H1 (cell line): ENCODE measurements at regions not wholly inside any gene's neighbourhood (a gene's known extent, or its start where the extent isn't known, plus 50 kb on each side); places are given as distances from the start of the nearest gene placed in this dataset.

Experiments used
- CTCF ChIA-PET: fragments of 300-600 bp; sonication (Branson Sonifier 250); formaldehyde crosslinking; loops from one replicate; lab custom pipeline; 2021; ENCODE audit not compliant: partially characterized antibody; lab: Charles Lee
- POLR2A ChIA-PET: fragments of 300-600 bp; sonication (Branson Sonifier 250); formaldehyde crosslinking; loops from one replicate; lab custom pipeline; 2021; ENCODE audit warnings: inconsistent platforms; ENCODE audit not compliant: partially characterized antibody; lab: Charles Lee
- DNase-seq, 2 experiments: peaks; one replicate each; pipeline versions ENCODE4 v3.0.0 to v3.0.0-alpha.2; 2010 to 2022; ENCODE audit warnings: low spot score in 2 of 2, low read depth in 1 of 2, mixed read lengths in 1 of 2
- FAIRE-seq: peaks from 2 replicates; lab custom pipeline; 2011; peaks lifted over from hg19 to GRCh38; lab: Jason Lieb, UNC
- H2AFZ ChIP-seq: 2 replicates; pipeline ENCODE4 v1.8.1; 2012; ENCODE audit warnings: low read length, inconsistent platforms
- H2AK5ac ChIP-seq: 2 replicates; pipeline ENCODE4 v1.6.1; 2013; ENCODE audit warnings: low read depth, low read length
- H2BK120ac ChIP-seq: replicated peaks from 2 replicates; pipeline ENCODE3; 2013; ENCODE audit warnings: low read depth, low read length, inconsistent platforms
- H2BK12ac ChIP-seq: 2 replicates; pipeline ENCODE4 v1.6.1; 2013; ENCODE audit warnings: low read depth, low read length
- H2BK15ac ChIP-seq: 2 replicates; pipeline ENCODE4 v1.6.1; 2013; ENCODE audit warnings: low read length
- H2BK20ac ChIP-seq: 2 replicates; pipeline ENCODE4 v1.6.1; 2013; ENCODE audit warnings: low read length
- H2BK5ac ChIP-seq: 2 replicates; pipeline ENCODE4 v1.6.1; 2013; ENCODE audit warnings: low read depth, low read length
- H3K14ac ChIP-seq: 2 replicates; pipeline ENCODE4 v1.6.1; 2013; ENCODE audit warnings: inconsistent platforms; ENCODE audit not compliant: insufficient read length
- H3K18ac ChIP-seq: 2 replicates; pipeline ENCODE4 v1.6.1; 2013; ENCODE audit warnings: low read length; ENCODE audit errors: extremely low read depth
- H3K23ac ChIP-seq: 2 replicates; pipeline ENCODE4 v1.6.1; 2013; ENCODE audit warnings: inconsistent platforms; ENCODE audit not compliant: insufficient read length
- H3K23me2 ChIP-seq: 2 replicates; pipeline ENCODE4 v1.6.1; 2013; ENCODE audit warnings: low read depth, low read length
- H3K27ac ChIP-seq: 2 replicates; pipeline ENCODE4 v1.6.1; 2011; ENCODE audit warnings: low read depth, low read length, inconsistent platforms
- H3K27me3 ChIP-seq, 4 experiments: replicated peaks in 1 of 4; 1 replicate in 1 of 4; 2 replicates in 3 of 4; pipeline versions ENCODE4 v1.6.1 to v1.8.1; 2011 to 2013; ENCODE audit warnings: low read length in 3 of 4, mild to moderate bottlenecking in 3 of 4, inconsistent platforms in 2 of 4, mixed read lengths in 2 of 4, moderate library complexity in 1 of 4; ENCODE audit not compliant: control insufficient read depth in 3 of 4, insufficient read depth in 3 of 4; ENCODE audit errors: extremely low read depth in 1 of 4
- H3K36me3 ChIP-seq, 4 experiments: 2 replicates each; pipeline versions ENCODE4 v1.6.1 to v1.8.1; 2011 to 2013; ENCODE audit warnings: mild to moderate bottlenecking in 4 of 4, low read length in 3 of 4, moderate library complexity in 2 of 4, control low read depth in 1 of 4, inconsistent platforms in 1 of 4; ENCODE audit not compliant: insufficient read depth in 4 of 4, control insufficient read depth in 2 of 4
- H3K4ac ChIP-seq: replicated peaks from 2 replicates; pipeline ENCODE3; 2013; ENCODE audit warnings: low read length, low read depth, mixed read lengths, inconsistent platforms; ENCODE audit not compliant: insufficient read length
- H3K4me1 ChIP-seq, 4 experiments: replicated peaks in 1 of 4; 1 replicate in 1 of 4; 2 replicates in 3 of 4; pipeline versions ENCODE4 v1.6.1 to v1.8.1; 2011 to 2013; ENCODE audit warnings: low read length in 3 of 4, inconsistent platforms in 2 of 4, mixed read lengths in 1 of 4; ENCODE audit not compliant: insufficient read depth in 4 of 4, control insufficient read depth in 3 of 4
- H3K4me2 ChIP-seq, 2 experiments: 2 replicates each; pipeline versions ENCODE4 v1.6.1 to v1.8.1; 2011 to 2013; ENCODE audit warnings: low read depth in 2 of 2, low read length in 2 of 2, control low read depth in 1 of 2, inconsistent platforms in 1 of 2, mild to moderate bottlenecking in 1 of 2; ENCODE audit not compliant: insufficient read depth in 1 of 2
- H3K4me3 ChIP-seq, 4 experiments: fragments of 200-600, 300-600 bp in 1 of 4; sonication (generic), shearing (Covaris generic), sonication (Bioruptor Twin) in 1 of 4; 2 replicates each; pipeline versions ENCODE4 v1.5.1 to v1.8.1; 2011 to 2016; ENCODE audit warnings: low read length in 4 of 4, low read depth in 3 of 4, control low read depth in 2 of 4, inconsistent platforms in 2 of 4, mild to moderate bottlenecking in 2 of 4, mixed read lengths in 1 of 4, moderate library complexity in 1 of 4; ENCODE audit not compliant: insufficient read depth in 2 of 4; ENCODE audit errors: extremely low read depth in 1 of 4
- H3K56ac ChIP-seq: replicated peaks from 2 replicates; pipeline ENCODE3; 2013; ENCODE audit warnings: low read depth, mild to moderate bottlenecking, mixed read lengths, low read length, inconsistent platforms; ENCODE audit not compliant: insufficient read length
- H3K79me1 ChIP-seq: 2 replicates; pipeline ENCODE4 v1.6.1; 2013; ENCODE audit warnings: low read depth, low read length, control low read depth
- H3K79me2 ChIP-seq, 2 experiments: 2 replicates each; pipeline versions ENCODE4 v1.6.1 to v1.8.1; 2012 to 2013; ENCODE audit warnings: low read length in 2 of 2, mild to moderate bottlenecking in 2 of 2, inconsistent platforms in 1 of 2; ENCODE audit not compliant: insufficient read depth in 2 of 2, control insufficient read depth in 1 of 2
- H3K9ac ChIP-seq, 4 experiments: replicated peaks in 1 of 4; 1 replicate in 1 of 4; 2 replicates in 3 of 4; pipeline versions ENCODE4 v1.6.1 to v1.8.1; 2011 to 2013; ENCODE audit warnings: low read depth in 3 of 4, low read length in 3 of 4, control low read depth in 2 of 4, mild to moderate bottlenecking in 2 of 4, moderate library complexity in 2 of 4, inconsistent platforms in 1 of 4; ENCODE audit errors: extremely low read depth in 1 of 4
- H3K9me3 ChIP-seq, 2 experiments: 2 replicates each; pipeline versions ENCODE4 v1.6.1 to v1.8.1; 2012 to 2013; ENCODE audit warnings: mild to moderate bottlenecking in 2 of 2, moderate library complexity in 2 of 2, control low read depth in 1 of 2, inconsistent platforms in 1 of 2, low read depth in 1 of 2, low read length in 1 of 2, mixed read lengths in 1 of 2; ENCODE audit not compliant: insufficient read depth in 2 of 2
- H4K20me1 ChIP-seq, 2 experiments: replicated peaks in 1 of 2; 2 replicates each; pipeline versions ENCODE3 to v1.8.1; 2011 to 2013; ENCODE audit warnings: inconsistent platforms in 2 of 2, low read length in 2 of 2, mild to moderate bottlenecking in 1 of 2; ENCODE audit not compliant: insufficient read depth in 2 of 2, control insufficient read depth in 1 of 2
- H4K5ac ChIP-seq: 2 replicates; pipeline ENCODE4 v1.6.1; 2013; ENCODE audit warnings: low read length, low read depth, mixed read lengths, inconsistent platforms; ENCODE audit not compliant: insufficient read length
- H4K8ac ChIP-seq: 2 replicates; pipeline ENCODE4 v1.8.0; 2013; ENCODE audit warnings: mild to moderate bottlenecking, moderate library complexity, low read length, inconsistent platforms; ENCODE audit not compliant: insufficient read depth; ENCODE audit errors: extremely low read depth
- H4K91ac ChIP-seq: replicated peaks from 2 replicates; pipeline ENCODE3; 2013; ENCODE audit warnings: low read length, mixed read lengths, inconsistent platforms; ENCODE audit not compliant: insufficient read length
- ASH2L ChIP-seq: fragments of 200-600, 300-600 bp; sonication (generic); IDR thresholded peaks from one replicate; pipeline ENCODE4 v1.7.1; 2017; ENCODE audit warnings: low read length
- BACH1 ChIP-seq: IDR thresholded peaks from 2 replicates; pipeline ENCODE4 v1.6.1; 2012; ENCODE audit warnings: low read length, improper control_type of control experiment
- BCL11A ChIP-seq, 2 experiments: IDR thresholded peaks; one replicate each; pipeline ENCODE4 v1.6.1; 2011; ENCODE audit warnings: low read depth in 2 of 2, low read length in 2 of 2, mild to moderate bottlenecking in 2 of 2
- EGR1 ChIP-seq: IDR thresholded peaks from 2 replicates; pipeline ENCODE4 v1.6.1; 2011; ENCODE audit warnings: low read depth, low read length, borderline replicate concordance
- KDM4A ChIP-seq: IDR thresholded peaks from one replicate; pipeline ENCODE4 v1.7.1; 2012; ENCODE audit warnings: low read depth, mild to moderate bottlenecking, moderate library complexity, low read length, inconsistent platforms; ENCODE audit not compliant: severe bottlenecking
- RAD21 ChIP-seq, 2 experiments: IDR thresholded peaks in 1 of 2; conservative IDR thresholded peaks in 1 of 2; 2 replicates each; pipeline ENCODE4 v1.6.1; 2011; ENCODE audit warnings: low read depth in 2 of 2, low read length in 2 of 2, improper control_type of control experiment in 1 of 2, inconsistent platforms in 1 of 2, mild to moderate bottlenecking in 1 of 2, moderate library complexity in 1 of 2
- SIRT6 ChIP-seq: IDR thresholded peaks from one replicate; pipeline ENCODE4 v1.7.1; 2012; ENCODE audit warnings: low read length, inconsistent platforms
- TAF1 ChIP-seq: IDR thresholded peaks from 2 replicates; pipeline ENCODE4 v1.6.1; 2011; ENCODE audit warnings: mild to moderate bottlenecking, low read depth, low read length
- TCF12 ChIP-seq: IDR thresholded peaks from 2 replicates; pipeline ENCODE4 v1.6.1; 2011; ENCODE audit warnings: low read depth, mild to moderate bottlenecking, low read length
- YY1 ChIP-seq: IDR thresholded peaks from 2 replicates; pipeline ENCODE4 v1.6.1; 2011; ENCODE audit warnings: low read depth, mild to moderate bottlenecking, low read length
- WGBS, 2 experiments: shearing (Covaris generic) in 1 of 2; methylation state at CpG; one replicate each; pipeline versions ENCODE4 v1.1.6 to v1.1.7; 2013 to 2015; ENCODE audit warnings: low lambda C conversion rate in 2 of 2, mixed read lengths in 2 of 2, inconsistent platforms in 1 of 2, low coverage in 1 of 2, missing lambda C conversion rate in 1 of 2; ENCODE audit not compliant: insufficient replicate concordance in 2 of 2, insufficient coverage in 1 of 2, insufficient read length in 1 of 2; ENCODE audit errors: extremely low coverage in 1 of 2, missing lambda C conversion rate in 1 of 2; 5-methylcytosine and 5-hydroxymethylcytosine counted together
- TF ChIP-seq, protein P1 (sequence below), 3 experiments: IDR thresholded peaks; 1 replicate in 2 of 3; 2 replicates in 1 of 3; pipeline versions ENCODE4 v1.5.1 to v1.6.1; 2011; ENCODE audit warnings: low read length in 3 of 3, mild to moderate bottlenecking in 3 of 3, inconsistent platforms in 2 of 3, low read depth in 1 of 3, moderate library complexity in 1 of 3; ENCODE audit not compliant: insufficient read depth in 1 of 3; ENCODE audit errors: control extremely low read depth in 1 of 3

DNA sequence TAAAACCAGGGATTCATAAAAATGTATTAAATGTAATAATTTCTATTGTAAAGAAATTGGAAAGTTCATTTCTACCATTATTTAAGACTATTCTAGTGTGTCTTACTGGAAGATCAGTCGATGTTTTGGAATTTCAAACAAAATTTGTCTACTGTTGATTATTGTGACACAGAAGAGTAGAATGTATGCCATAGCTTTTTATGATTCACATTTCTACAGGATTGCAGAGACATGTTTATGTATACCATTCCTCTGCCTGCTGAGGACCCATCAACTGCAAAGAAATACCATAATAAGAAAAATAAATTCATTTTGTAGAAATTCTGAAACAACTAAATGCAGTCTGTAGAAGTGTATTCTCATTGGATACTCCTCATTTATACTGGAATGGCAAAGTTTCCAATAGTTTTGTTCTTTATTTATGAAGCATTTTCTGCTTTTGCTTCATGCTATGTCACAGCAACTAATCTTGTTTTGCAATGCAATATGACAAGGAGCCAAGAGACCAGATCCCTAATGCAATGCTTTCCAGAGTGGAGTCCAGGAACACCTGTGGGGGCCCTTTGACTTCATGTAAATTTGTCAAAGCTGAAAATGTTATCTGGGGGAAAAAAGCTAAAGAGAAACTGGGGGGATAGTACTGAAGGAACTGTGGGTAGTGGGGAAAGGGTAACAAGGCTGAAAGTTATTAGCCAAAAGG is 172.9 kb upstream of the LRIG3 start:
- Histone ChIP-seq H3K4me2 (no peak overlapping the region), H3K23ac (no peak overlapping the region), H3K36me3 (no peaks in the 10 kb centered on the region), H4K91ac (no peak overlapping the region), H3K27ac (no peak overlapping the region), H4K20me1 (no peaks in the 10 kb centered on the region), H3K9ac (no peak overlapping the region), H3K4me1 (no peaks in the 10 kb centered on the region), H2BK15ac (no peak overlapping the region), H2AFZ (no peak overlapping the region), H4K5ac (no peak overlapping the region), H3K79me2 (no peaks in the 10 kb centered on the region), H3K18ac (no peak overlapping the region), H3K4me3 (no peak overlapping the region), H3K9me3 (no peaks in the 10 kb centered on the region), H3K23me2 (no peaks in the 10 kb centered on the region), H2BK120ac (no peak overlapping the region), H3K14ac (no peak overlapping the region), H2BK5ac (no peak overlapping the region), H3K56ac (no peak overlapping the region), H2BK20ac (no peak overlapping the region), H3K27me3 (peaks cover 0 to 1% (median 0%) of the 10 kb centered on the region in 4 experiments; a peak in 1 of 7 replicates), H3K79me1 (no peaks in the 10 kb centered on the region), H2AK5ac (no peak overlapping the region), H2BK12ac (no peak overlapping the region), H4K8ac (no peak overlapping the region), H3K4ac (no peak overlapping the region)
- CTCF ChIA-PET = interaction anchor here (1.2 to 3.1 kb wide), 3 partner anchors 8 to 553 kb away, joined by 3 to 14 read pairs (median 11); no protein-coding TSS in a partner anchor
- FAIRE-seq (no peak), DNase-seq (no peak)
- POLR2A ChIA-PET = no interaction called here
- WGBS, 2 experiments = 94% methylated on average over 1 of the region's 1 CpG; no CpG with 5 or more reads in 1 of the 2 experiments
- no peak for TF ChIP-seq RAD21 (IDR thresholded peaks at IDR 0.05 in 1 of 2, conservative IDR thresholded peaks at IDR 0.05 in 1 of 2; ENCODE audit: low read depth in 2 of 2, low read length in 2 of 2)
- TF ChIP-seq, protein P1, sequence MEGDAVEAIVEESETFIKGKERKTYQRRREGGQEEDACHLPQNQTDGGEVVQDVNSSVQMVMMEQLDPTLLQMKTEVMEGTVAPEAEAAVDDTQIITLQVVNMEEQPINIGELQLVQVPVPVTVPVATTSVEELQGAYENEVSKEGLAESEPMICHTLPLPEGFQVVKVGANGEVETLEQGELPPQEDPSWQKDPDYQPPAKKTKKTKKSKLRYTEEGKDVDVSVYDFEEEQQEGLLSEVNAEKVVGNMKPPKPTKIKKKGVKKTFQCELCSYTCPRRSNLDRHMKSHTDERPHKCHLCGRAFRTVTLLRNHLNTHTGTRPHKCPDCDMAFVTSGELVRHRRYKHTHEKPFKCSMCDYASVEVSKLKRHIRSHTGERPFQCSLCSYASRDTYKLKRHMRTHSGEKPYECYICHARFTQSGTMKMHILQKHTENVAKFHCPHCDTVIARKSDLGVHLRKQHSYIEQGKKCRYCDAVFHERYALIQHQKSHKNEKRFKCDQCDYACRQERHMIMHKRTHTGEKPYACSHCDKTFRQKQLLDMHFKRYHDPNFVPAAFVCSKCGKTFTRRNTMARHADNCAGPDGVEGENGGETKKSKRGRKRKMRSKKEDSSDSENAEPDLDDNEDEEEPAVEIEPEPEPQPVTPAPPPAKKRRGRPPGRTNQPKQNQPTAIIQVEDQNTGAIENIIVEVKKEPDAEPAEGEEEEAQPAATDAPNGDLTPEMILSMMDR (IDR thresholded peaks at IDR 0.05; ENCODE audit: control extremely low read depth in 1 of 3, insufficient read depth in 1 of 3, low read depth in 1 of 3, low read length in 3 of 3) = no peak
- TF ChIP-seq KDM4A = no peak
- TF ChIP-seq ASH2L = no peak
- TF ChIP-seq SIRT6 = no peak
- TF ChIP-seq TCF12 = no peak
- no peak for TF ChIP-seq BCL11A (IDR thresholded peaks at IDR 0.05; ENCODE audit: low read depth in 2 of 2, low read length in 2 of 2)
- no peak for TF ChIP-seq YY1
- no peak for TF ChIP-seq TAF1
- TF ChIP-seq BACH1 = no peak
- TF ChIP-seq EGR1 = no peak
